ENCODE measurements at regions not wholly inside any gene's neighbourhood (a gene's known extent, or its start where the extent isn't known, plus 50 kb on each side); places are given as distances from the start of the nearest gene placed in this dataset.

- no peaks in the 10 kb centered on the region for H3K27me3 ChIP-seq
- 73 to 84% methylated on average over 14 of the region's 14 CpGs for WGBS, 2 donors
- ATAC-seq (no peak), FAIRE-seq (no peak), DNase-seq (peak in 2 of 6 donors; percentile 14 to 62)
- no peak overlapping the region for H3K4me3 ChIP-seq
- intact Hi-C loops (cut with DNase I) = no loop called here
- no peaks in the 10 kb centered on the region for H3K36me3 ChIP-seq
- no peak for TF ChIP-seq CTCF (IDR thresholded peaks at IDR 0.05)
- H3K9me3 ChIP-seq = no peaks in the 10 kb centered on the region
- H3K4me1 ChIP-seq = no peaks in the 10 kb centered on the region
- no peak overlapping the region for H3K27ac ChIP-seq
Measured at GRCh38 chr4:45530498-45530897, 593.4 kb downstream of the GABRG1 start.

DNA sequence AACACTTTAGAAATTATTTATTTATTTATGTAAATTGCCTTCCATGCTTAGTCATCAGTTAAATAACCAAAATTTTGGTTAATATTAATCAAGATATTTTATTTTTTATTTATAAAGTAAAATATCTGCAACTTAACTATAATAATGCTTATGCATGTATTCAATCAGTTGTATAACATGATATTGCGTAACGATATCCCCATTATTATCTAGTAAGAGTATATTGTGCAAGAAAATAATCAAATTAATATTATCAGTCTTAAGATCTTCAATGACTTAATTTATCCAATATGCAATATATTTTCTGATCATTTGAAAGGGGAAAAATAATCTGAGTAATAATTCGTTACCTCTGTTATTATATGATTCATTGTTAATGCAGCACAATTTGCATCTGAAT lies 596.7 kb downstream of the GABRG1 start:
- ATAC-seq = no peak
- no peak for DNase-seq
- H3K9me3 ChIP-seq = no peaks in the 10 kb centered on the region
- no peak overlapping the region for H3K27ac ChIP-seq
- no peak for TF ChIP-seq CTCF (IDR thresholded peaks at IDR 0.05)
- H3K36me3 ChIP-seq = no peaks in the 10 kb centered on the region
- intact Hi-C loops (cut with DNase I) = no loop called here
- 71 to 81% methylated on average over 3 of the region's 3 CpGs for WGBS, 2 donors
- FAIRE-seq = no peak
- H3K4me3 ChIP-seq = no peak overlapping the region
- no peaks in the 10 kb centered on the region for H3K27me3 ChIP-seq
- no peaks in the 10 kb centered on the region for H3K4me1 ChIP-seq

DNA sequence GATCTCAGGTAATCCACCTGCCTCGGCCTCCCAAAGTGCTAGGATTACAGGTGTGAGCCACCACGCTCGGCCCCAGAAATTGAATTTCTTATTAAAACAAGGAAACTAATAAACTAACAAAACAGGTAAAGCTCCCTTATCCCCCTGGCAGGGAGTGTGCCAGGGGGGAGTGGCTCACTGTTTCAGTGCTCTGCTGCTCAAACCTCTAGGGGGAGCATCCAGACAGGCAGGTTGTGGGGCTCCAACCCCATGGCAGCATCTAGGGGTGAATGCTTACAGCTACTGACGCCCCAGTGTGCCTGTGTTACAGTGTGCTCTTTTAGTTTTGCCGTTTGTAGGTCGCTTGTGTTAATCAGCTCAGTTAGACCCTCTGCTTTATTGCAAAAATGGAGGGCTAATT lies 605.0 kb downstream of the GABRG1 start:
- Histone ChIP-seq H3K27ac (no peak overlapping the region), H3K36me3 (no peaks in the 10 kb centered on the region), H3K27me3 (no peaks in the 10 kb centered on the region), H3K4me1 (no peaks in the 10 kb centered on the region), H3K4me3 (no peak overlapping the region), H3K9me3 (no peaks in the 10 kb centered on the region)
- DNase-seq (no peak), FAIRE-seq (no peak), ATAC-seq (no peak)
- 59 to 72% methylated on average over 6 of the region's 6 CpGs for WGBS, 2 donors
- intact Hi-C loops (cut with DNase I) = no loop called here
- TF ChIP-seq CTCF (IDR thresholded peaks at IDR 0.05) = no peak

- Histone ChIP-seq H3K36me3 (no peaks in the 10 kb centered on the region), H3K9me3 (no peaks in the 10 kb centered on the region), H3K27me3 (no peaks in the 10 kb centered on the region), H3K27ac (no peak overlapping the region), H3K4me1 (no peaks in the 10 kb centered on the region), H3K4me3 (no peak overlapping the region)
- DNase-seq (no peak), FAIRE-seq (no peak), ATAC-seq (no peak)
- 33 to 44% methylated on average over 2 of the region's 2 CpGs for WGBS, 2 donors
- no peak for TF ChIP-seq CTCF (IDR thresholded peaks at IDR 0.05)
- intact Hi-C loops (cut with DNase I) = no loop called here
Measured at GRCh38 chr4:45502471-45502870, 621.4 kb downstream of the GABRG1 start.

DNA sequence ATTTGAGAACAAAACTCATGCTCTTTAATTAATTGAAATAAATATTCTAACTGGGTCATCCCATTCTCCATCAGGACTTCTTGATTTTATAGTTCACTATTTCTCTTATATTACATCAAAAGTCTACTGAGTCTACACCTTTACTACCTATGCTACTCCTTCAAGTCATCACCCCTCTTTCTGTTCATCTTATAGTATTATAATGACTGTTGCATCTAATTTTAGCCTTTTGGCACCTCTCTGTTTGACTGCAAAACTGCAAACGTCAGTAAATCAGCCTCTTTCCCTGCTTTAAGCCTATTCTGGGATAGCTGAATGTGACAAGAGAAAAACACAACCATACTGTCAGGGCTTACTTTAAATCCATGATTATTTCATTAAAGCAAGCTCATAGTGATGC lies 639.1 kb downstream of the GABRG1 start:
- Histone ChIP-seq H3K4me3 (no peak overlapping the region), H3K4me1 (no peaks in the 10 kb centered on the region), H3K36me3 (no peaks in the 10 kb centered on the region), H3K27me3 (no peaks in the 10 kb centered on the region), H3K27ac (no peak overlapping the region), H3K9me3 (peaks cover 0 to 6% (median 0%) of the 10 kb centered on the region in 4 donors)
- 10 to 17% methylated on average over 1 of the region's 1 CpG for WGBS, 2 donors
- ATAC-seq = no peak
- no peak for TF ChIP-seq CTCF (IDR thresholded peaks at IDR 0.05)
- FAIRE-seq = no peak
- DNase-seq = no peak
- intact Hi-C loops (cut with DNase I) = no loop called here

Measured in pancreas (tissue), 10 donors.